SJSA1 (cell line): ENCODE measurements at regions not wholly inside any gene's neighbourhood (a gene's known extent, or its start where the extent isn't known, plus 50 kb on each side); places are given as distances from the start of the nearest gene placed in this dataset.
"Not testable (repeated sequence)": the region's sequence is repeated elsewhere in the genome, so short reads cannot be mapped to it uniquely, and the experiment has no call there.

Experiments used
- DNase-seq, 2 experiments: peaks; one replicate each; pipeline ENCODE4 v3.0.0-alpha.2; 2015 to 2020; ENCODE audit warnings: low spot score in 2 of 2, low read depth in 1 of 2
- H3K27ac ChIP-seq: fragments of 250-450 bp; sonication (Bioruptor Pico); 2 replicates; pipeline ENCODE4 v1.5.1; 2020; ENCODE audit warnings: mild to moderate bottlenecking, moderate library complexity
- H3K27me3 ChIP-seq: fragments of 250-450 bp; sonication (Bioruptor Pico); replicated peaks from 2 replicates; pipeline ENCODE4 v1.5.1; 2020; ENCODE audit warnings: mild to moderate bottlenecking, moderate library complexity
- H3K36me3 ChIP-seq: fragments of 250-450 bp; sonication (Bioruptor Pico); 2 replicates; pipeline ENCODE4 v1.5.1; 2020; ENCODE audit warnings: mild to moderate bottlenecking
- H3K4me1 ChIP-seq: fragments of 250-450 bp; sonication (Bioruptor Pico); replicated peaks from 2 replicates; pipeline ENCODE4 v1.6.1; 2021; ENCODE audit warnings: mild to moderate bottlenecking
- H3K4me3 ChIP-seq: fragments of 250-450 bp; sonication (Bioruptor Pico); 2 replicates; pipeline ENCODE4 v1.5.1; 2020; ENCODE audit warnings: mild to moderate bottlenecking
- H3K9me3 ChIP-seq: fragments of 250-450 bp; sonication (Bioruptor Pico); replicated peaks from 2 replicates; pipeline ENCODE4 v1.5.1; 2020; ENCODE audit warnings: mild to moderate bottlenecking

DNA sequence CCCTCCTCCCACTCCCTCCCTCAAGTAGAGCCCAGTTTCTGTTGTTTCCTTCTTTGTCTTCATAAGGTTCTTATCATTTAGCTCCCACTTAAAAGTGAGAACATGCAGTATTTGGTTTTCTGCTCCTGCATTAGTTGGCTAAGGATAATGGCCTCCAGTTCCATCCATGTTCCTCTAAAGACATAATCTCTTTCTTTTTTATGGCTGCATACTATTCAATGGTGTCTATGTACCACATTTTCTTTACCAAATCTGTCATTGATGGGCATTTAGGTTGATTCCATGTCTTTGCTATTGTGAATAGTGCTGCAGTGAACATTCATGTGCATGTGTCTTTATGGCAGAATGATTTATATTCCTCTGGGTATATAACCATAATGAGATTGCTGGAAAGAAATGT, 158.6 kb downstream of the MEX3B start:
- not testable (repeated sequence) for DNase-seq, H3K27me3 ChIP-seq, H3K4me3 ChIP-seq, H3K36me3 ChIP-seq, H3K9me3 ChIP-seq
- Histone ChIP-seq H3K27ac (peak overlapping the region; percentile 8; the same call in 1 of the 2 replicates), H3K4me1 (peaks cover 37% of the 10 kb centered on the region)

DNA sequence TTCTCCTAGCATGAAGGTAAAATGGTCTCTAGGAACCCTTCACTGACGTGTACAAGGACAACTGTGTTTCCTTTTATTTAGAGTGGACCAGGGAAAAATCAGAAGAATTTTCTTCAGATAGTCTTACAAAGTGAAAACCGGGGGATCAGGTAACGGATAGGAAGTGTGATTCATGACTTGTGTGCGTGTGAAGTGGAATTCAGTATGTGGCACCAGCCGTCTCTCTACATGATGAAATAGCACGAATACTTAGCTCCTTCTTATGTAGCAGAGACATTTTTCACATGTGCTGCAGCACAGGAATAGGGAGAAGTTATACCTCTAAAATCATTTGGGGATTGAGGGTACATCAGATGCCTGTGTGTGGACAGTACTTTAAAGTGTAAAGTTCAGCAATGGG, 159.2 kb downstream of the MEX3B start:
- H3K36me3 ChIP-seq: no peaks in the 10 kb centered on the region
- no peak for DNase-seq
- H3K9me3 ChIP-seq: no peaks in the 10 kb centered on the region
- H3K4me1 ChIP-seq: peaks cover 37% of the 10 kb centered on the region
- H3K27ac ChIP-seq: peak overlapping the region; percentile 8; the same call in 1 of the 2 replicates
- no peak overlapping the region for H3K4me3 ChIP-seq
- H3K27me3 ChIP-seq: no peaks in the 10 kb centered on the region

DNA sequence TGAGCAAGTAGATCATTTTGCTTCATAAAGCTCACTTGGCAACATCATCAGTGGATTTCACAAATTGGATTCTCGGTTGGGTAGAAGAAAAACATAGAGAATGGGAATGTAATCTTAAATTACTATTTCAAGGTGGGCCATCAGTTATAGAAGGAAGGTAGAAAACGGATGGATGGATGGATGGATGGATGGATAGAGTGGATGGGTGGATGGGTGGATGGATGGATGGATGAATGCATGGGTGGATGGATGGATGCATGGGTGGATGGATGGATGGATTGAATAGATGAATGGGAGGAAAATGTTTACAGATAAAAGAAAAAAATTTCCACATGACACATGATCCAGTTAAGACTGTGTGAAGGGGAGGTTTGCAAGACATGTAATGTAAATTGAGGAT, 159.7 kb downstream of the MEX3B start:
- Histone ChIP-seq H3K4me3 (no peak overlapping the region), H3K36me3 (no peaks in the 10 kb centered on the region), H3K27me3 (no peaks in the 10 kb centered on the region), H3K4me1 (peaks cover 37% of the 10 kb centered on the region), H3K9me3 (no peaks in the 10 kb centered on the region), H3K27ac (no peak overlapping the region)
- no peak for DNase-seq

DNA sequence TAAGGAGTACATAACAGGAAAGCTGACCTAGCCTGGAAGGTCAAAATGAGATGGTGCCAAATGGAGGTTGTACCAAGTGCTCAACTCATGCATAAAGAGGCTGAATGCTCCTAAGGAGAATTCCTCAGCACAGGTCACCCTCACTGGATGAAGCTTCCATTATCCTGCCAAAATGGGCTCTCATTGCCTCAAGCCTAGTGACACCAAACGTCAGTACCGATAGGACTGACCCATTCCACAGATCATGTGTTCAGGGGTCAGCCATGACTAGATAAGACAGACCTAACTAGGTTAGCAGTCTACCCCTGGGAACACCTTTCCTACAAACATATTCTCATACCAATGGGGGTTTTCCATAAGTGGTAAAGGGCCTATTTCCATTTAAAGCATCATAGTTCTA, 160.7 kb downstream of the MEX3B start:
- Histone ChIP-seq H3K36me3 (no peaks in the 10 kb centered on the region), H3K27ac (no peak overlapping the region), H3K4me1 (peaks cover 36% of the 10 kb centered on the region), H3K4me3 (no peak overlapping the region), H3K9me3 (no peaks in the 10 kb centered on the region; the same call in 1 of the 2 replicates), H3K27me3 (no peaks in the 10 kb centered on the region)
- no peak for DNase-seq

DNA sequence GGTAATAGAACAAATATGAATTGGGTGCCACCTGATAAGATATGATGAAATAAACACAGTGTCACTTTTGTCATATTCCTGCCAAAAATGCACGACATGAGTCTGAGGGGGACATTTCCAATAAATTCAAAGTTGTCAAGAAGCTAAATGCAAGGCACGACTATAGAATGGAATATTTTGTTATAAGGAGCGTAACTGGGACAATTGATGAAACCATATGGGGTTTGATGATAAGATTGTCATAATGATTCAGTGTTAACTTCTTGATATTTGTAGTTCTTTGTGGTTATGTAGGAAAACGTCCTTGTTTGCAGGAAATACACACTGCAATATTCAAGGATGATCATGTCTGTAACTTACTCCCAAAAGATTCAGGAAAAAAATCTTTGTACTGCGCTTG, 163.3 kb downstream of the MEX3B start:
- Histone ChIP-seq H3K4me3 (no peak overlapping the region), H3K9me3 (no peaks in the 10 kb centered on the region; the same call in 1 of the 2 replicates), H3K4me1 (peaks cover 30% of the 10 kb centered on the region), H3K36me3 (no peaks in the 10 kb centered on the region), H3K27me3 (no peaks in the 10 kb centered on the region), H3K27ac (no peak overlapping the region)
- DNase-seq: no peak

DNA sequence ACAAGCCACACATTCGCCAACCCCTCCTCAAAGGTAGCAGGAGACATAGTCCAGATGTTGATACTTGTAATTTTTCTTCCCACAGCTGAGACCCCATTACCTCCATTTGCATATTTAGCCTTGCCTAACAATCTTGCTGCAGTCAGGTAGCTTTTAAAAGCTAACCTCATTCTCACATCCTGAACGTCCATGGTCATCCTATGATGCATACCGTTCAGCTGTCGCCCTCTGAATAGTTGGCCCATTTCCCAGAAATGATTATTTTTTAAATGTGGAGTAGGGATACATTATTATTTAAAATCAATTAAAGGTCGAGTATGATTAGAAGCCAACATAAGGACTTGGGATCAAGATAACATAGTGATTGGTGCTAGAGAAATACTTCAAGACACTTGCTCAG, 165.0 kb downstream of the MEX3B start:
- Histone ChIP-seq H3K4me1 (peaks cover 20% of the 10 kb centered on the region), H3K9me3 (no peaks in the 10 kb centered on the region; the same call in 1 of the 2 replicates), H3K4me3 (no peak overlapping the region), H3K36me3 (no peaks in the 10 kb centered on the region), H3K27ac (no peak overlapping the region), H3K27me3 (no peaks in the 10 kb centered on the region)
- no peak for DNase-seq

DNA sequence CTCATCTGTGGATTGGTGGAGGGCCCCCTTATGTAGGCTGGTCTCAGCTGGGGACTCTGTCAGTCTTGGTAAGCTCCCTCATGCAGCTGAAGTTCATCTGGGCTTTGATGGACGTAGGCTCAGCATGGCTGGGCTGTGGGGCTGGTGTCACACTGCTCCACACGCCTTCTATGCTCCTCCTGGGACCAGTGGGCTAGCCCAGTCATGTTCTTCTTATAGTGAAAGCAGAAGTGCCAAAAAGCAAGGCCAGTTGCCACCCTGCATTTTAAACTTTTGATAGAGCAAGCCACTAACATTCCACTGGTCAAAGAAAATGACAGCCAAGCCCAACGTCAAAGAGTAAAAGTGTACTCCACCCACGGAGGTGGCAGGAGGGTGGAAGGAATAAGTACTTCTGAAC, 165.5 kb downstream of the MEX3B start:
- Histone ChIP-seq H3K27me3 (no peaks in the 10 kb centered on the region), H3K4me1 (peaks cover 20% of the 10 kb centered on the region), H3K9me3 (no peaks in the 10 kb centered on the region; the same call in 1 of the 2 replicates), H3K4me3 (no peak overlapping the region), H3K36me3 (no peaks in the 10 kb centered on the region), H3K27ac (no peak overlapping the region)
- DNase-seq: no peak

DNA sequence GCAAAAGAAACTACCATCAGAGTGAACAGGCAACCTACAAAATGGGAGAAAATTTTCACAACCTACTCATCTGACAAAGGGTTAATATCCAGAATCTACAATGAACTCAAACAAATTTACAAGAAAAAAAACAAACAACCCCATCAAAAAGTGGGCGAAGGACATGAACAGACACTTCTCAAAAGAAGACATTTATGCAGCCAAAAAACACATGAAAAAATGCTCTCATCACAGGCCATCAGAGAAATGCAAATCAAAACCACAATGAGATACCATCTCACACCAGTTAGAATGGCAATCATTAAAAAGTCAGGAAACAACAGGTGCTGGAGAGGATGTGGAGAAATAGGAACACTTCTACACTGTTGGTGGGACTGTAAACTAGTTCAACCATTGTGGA, 170.1 kb downstream of the MEX3B start:
- not testable (repeated sequence) for H3K36me3 ChIP-seq, H3K9me3 ChIP-seq, H3K27ac ChIP-seq, H3K4me3 ChIP-seq, DNase-seq, H3K27me3 ChIP-seq
- H3K4me1 ChIP-seq: peaks cover 20% of the 10 kb centered on the region

DNA sequence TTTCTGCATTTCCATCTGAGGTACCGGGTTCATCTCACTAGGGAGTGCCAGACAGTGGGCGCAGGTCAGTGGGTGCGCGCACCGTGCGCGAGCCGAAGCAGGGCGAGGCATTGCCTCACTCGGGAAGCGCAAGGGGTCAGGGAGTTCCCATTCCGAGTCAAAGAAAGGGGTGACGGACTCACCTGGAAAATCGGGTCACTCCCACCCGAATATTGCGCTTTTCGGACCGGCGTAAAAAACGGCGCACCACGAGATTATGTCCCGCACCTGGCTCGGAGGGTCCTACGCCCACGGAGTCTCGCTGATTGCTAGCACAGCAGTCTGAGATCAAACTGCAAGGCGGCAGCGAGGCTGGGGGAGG, 175.1 kb downstream of the MEX3B start:
- not testable (repeated sequence) for H3K27ac ChIP-seq, H3K36me3 ChIP-seq, DNase-seq, H3K9me3 ChIP-seq, H3K27me3 ChIP-seq, H3K4me3 ChIP-seq, H3K4me1 ChIP-seq

DNA sequence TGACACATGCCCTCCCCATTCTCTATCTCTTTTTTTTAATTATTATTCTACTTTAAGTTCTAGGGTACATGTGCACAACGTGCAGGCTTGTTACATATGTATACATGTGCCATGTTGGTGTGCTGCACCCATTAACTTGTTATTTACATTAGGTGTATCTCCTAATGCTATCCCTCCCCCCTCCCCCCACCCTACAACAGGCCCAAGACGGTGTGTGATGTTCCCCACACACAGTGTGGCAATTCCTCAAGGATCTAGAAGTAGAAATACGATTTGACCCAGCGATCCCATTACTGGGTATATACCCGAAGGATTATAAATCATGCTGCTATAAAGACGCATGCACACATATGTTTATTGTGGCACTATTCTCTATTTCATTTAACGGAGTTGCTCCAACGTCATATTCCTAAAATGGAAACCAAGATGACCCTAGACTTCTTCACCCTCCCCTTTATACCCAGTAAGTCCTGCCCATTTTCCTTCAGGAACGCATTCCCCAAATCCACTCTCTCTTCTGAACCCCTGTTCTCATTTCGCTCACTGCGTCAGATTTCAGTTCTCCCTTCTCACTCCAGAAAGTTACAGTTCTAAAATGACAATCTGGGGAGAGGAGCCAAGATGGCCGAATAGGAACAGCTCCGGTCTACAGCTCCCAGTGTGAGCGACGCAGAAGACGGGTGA, 175.6 kb downstream of the MEX3B start:
- H3K9me3 ChIP-seq, H3K27ac ChIP-seq, H3K27me3 ChIP-seq, H3K4me1 ChIP-seq, H3K36me3 ChIP-seq, DNase-seq, H3K4me3 ChIP-seq: not testable (repeated sequence)

DNA sequence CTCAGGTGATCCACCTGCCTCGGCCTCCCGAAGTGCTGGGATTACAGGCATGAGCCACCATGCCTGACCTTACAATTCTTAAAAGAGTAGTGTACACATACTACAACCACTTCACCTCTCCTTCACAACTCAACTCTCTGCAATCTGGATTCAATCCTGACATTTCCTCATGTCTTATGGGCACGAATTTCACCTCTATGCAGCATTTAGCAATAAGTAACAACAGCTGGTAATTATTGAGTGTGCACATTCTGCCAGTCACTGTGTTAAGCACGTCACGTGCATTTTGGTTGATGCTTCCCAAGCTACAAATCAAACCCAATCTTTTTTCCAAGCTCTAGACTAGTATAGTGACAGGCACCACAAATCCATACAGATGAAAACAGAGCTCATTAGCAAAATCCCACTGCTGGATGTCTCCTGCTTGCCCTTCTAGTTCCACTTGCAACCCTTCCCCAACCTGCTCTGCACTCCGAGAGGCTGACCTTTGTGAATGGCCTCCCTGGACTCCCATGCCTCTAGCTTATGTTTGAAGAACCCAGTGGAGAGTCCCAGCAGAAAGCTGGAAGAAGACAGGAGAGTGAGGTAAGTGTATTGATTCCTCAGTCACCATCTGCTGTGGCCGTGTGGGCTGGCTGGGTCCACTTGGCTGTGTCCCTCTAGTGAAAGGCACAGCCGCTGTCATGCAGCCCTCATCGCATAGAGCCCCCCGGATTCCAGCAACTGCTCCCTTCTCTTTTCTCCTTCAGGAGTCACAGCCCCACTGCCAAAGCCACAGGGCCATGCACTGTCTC, 176.5 kb downstream of the MEX3B start:
- no peaks in the 10 kb centered on the region for H3K4me1 ChIP-seq

DNA sequence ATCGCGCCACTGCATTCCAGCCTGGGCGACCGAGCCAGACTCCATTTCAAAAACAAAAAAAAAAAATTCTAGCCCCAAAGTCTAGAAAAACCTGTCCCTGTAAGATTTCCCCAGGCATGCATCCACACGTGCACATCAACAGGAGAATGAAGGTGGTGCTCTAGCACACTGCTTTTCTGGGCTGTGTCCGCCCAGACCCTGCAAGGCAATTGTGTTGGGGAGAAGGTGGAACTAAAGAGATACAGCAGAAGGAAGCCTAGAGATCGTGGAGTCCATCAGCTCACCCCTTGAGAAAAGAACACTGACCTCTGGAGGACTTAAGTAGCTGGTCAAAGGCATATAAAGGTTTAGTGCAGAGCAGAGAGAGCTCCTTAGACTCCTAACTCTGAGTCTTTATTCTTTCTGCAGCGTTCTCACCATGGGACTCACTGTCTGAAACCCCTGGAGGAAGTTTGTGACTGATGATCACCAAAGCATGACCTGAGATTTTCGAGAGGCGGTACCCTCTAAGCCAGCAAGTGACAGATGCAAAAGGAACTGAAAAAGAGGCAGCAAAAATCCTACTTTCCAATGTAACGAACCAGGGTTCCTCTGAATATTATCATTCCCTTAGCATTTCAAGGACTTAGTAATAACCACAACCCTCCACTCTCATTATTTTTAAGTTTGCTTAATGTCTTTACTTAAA, 179.8 kb downstream of the MEX3B start:
- Histone ChIP-seq H3K9me3 (no peaks in the 10 kb centered on the region), H3K27ac (no peak overlapping the region), H3K4me1 (no peaks in the 10 kb centered on the region), H3K36me3 (no peaks in the 10 kb centered on the region), H3K27me3 (no peaks in the 10 kb centered on the region), H3K4me3 (no peak overlapping the region)
- no peak for DNase-seq

More for the DNA sequence above, 176.5 kb downstream of the MEX3B start:
- no peaks in the 10 kb centered on the region for H3K36me3 ChIP-seq
- no peak overlapping the region for H3K4me3 ChIP-seq
- no peaks in the 10 kb centered on the region for H3K27me3 ChIP-seq
- DNase-seq: no peak
- H3K9me3 ChIP-seq: no peaks in the 10 kb centered on the region
- no peak overlapping the region for H3K27ac ChIP-seq

DNA sequence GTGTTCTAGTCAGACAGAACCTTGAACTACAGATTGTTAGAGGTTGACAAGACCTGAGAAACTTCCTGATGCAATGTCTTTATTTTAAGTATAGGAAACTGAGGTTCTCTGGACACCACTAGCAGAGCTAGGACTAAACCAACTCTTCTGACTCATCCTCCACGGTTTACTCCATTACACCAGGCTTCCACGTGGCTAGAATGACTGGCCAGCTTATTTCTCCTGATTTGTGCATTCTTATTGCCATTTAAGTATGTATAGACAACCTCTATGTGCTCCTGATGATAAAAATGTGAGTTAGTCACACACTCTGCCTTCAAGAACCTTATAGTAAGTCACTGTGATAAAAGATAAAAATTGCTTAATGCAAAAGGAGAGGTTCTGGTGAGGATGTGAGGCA, 182.7 kb downstream of the MEX3B start:
- Histone ChIP-seq H3K9me3 (no peaks in the 10 kb centered on the region), H3K36me3 (no peaks in the 10 kb centered on the region), H3K27ac (no peak overlapping the region), H3K27me3 (no peaks in the 10 kb centered on the region), H3K4me1 (no peaks in the 10 kb centered on the region), H3K4me3 (no peak overlapping the region)
- DNase-seq: no peak
